ENCODE measurements at regions not wholly inside any gene's neighbourhood (a gene's known extent, or its start where the extent isn't known, plus 50 kb on each side); places are given as distances from the start of the nearest gene placed in this dataset.

DNA sequence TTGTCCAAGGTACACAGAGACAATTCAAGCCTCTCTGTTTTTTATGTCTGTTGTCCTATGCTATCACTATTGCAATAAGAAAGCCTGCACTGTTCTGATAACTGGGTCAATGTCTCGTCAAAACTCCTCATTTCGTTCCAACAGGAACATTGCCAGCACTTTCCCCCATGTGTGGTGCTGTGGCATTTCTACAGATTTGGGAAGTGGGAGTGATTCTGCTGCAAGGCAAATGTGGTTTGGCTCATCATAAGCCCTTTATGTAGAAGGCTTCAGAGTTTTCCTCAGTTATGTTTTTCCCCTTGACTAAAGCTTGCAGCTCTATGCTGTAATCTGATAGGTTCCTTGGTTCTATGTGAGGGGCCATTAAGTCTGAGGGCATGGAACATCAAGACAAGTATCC is 324.1 kb upstream of the TCF4 start:
- TF ChIP-seq, protein P1, sequence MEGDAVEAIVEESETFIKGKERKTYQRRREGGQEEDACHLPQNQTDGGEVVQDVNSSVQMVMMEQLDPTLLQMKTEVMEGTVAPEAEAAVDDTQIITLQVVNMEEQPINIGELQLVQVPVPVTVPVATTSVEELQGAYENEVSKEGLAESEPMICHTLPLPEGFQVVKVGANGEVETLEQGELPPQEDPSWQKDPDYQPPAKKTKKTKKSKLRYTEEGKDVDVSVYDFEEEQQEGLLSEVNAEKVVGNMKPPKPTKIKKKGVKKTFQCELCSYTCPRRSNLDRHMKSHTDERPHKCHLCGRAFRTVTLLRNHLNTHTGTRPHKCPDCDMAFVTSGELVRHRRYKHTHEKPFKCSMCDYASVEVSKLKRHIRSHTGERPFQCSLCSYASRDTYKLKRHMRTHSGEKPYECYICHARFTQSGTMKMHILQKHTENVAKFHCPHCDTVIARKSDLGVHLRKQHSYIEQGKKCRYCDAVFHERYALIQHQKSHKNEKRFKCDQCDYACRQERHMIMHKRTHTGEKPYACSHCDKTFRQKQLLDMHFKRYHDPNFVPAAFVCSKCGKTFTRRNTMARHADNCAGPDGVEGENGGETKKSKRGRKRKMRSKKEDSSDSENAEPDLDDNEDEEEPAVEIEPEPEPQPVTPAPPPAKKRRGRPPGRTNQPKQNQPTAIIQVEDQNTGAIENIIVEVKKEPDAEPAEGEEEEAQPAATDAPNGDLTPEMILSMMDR (IDR thresholded peaks at IDR 0.05): no peak
- TF ChIP-seq POLR2A (IDR thresholded peaks at IDR 0.05): no peak
